GM23338 (cell line): ENCODE measurements at regions not wholly inside any gene's neighbourhood (a gene's known extent, or its start where the extent isn't known, plus 50 kb on each side); places are given as distances from the start of the nearest gene placed in this dataset.

Experiments
- CTCF ChIP-seq, 2 experiments: fragments of 200-600 bp in 1 of 2; sonication (generic) in 1 of 2; conservative IDR thresholded peaks; 2 replicates each; pipeline versions ENCODE4 v1.5.1 to v1.6.1; 2016 to 2017; ENCODE audit warnings: antibody characterized with exemption in 2 of 2, low read depth in 2 of 2, mild to moderate bottlenecking in 2 of 2, moderate library complexity in 1 of 2
- EZH2 ChIP-seq: fragments of 200-600 bp; sonication (generic); IDR thresholded peaks from one replicate; pipeline ENCODE4 v1.8.0; 2017; ENCODE audit warnings: antibody characterized with exemption, mild to moderate bottlenecking, low read depth; ENCODE audit not compliant: unreplicated experiment

- TF ChIP-seq EZH2 (no peak), CTCF (conservative IDR thresholded peaks at IDR 0.05; ENCODE audit: low read depth in 2 of 2) (no peak)
These were observed 113.0 kb downstream of the EFEMP1 start for GRCh38 chr2:55810622-55811020.
